SK-N-SH (cell line): ENCODE measurements at regions not wholly inside any gene's neighbourhood (a gene's known extent, or its start where the extent isn't known, plus 50 kb on each side); places are given as distances from the start of the nearest gene placed in this dataset.

Source experiments
- CTCF ChIA-PET: fragments of 300-600, 350-600 bp; formaldehyde crosslinking; extraction: SDS; loops from one replicate; lab custom pipeline; 2021; lab: Yijun Ruan, JAX
- POLR2A ChIA-PET: fragments of 350-600 bp; sonication (Branson Sonifier 250); formaldehyde crosslinking; extraction: SDS; loops from one replicate; lab custom pipeline; 2020; ENCODE audit warnings: antibody characterized with exemption, inconsistent platforms; lab: Yijun Ruan, JAX
- DNase-seq: peaks from one replicate; pipeline ENCODE4 v3.0.0; 2012
- H2AFZ ChIP-seq: fragments of 200-600 bp; sonication (generic); 2 replicates; pipeline ENCODE4 v1.8.1; 2016; ENCODE audit warnings: antibody characterized with exemption, mild to moderate bottlenecking, low read depth
- H3F3A ChIP-seq: fragments of 200-600 bp; sonication (generic); replicated peaks from 2 replicates; pipeline ENCODE3; 2016; ENCODE audit warnings: antibody characterized with exemption, mild to moderate bottlenecking; ENCODE audit not compliant: insufficient read depth
- H3K27ac ChIP-seq, 2 experiments: fragments of 200-500 bp in 1 of 2; fragments of 200-600 bp in 1 of 2; sonication (Bioruptor generic) in 1 of 2; sonication (generic), shearing (Covaris generic) in 1 of 2; 2 replicates each; pipeline versions ENCODE4 v1.5.1 to v1.6.1; 2014 to 2016; ENCODE audit warnings: low read depth in 2 of 2, inconsistent platforms in 1 of 2, low read length in 1 of 2, mild to moderate bottlenecking in 1 of 2, mixed read lengths in 1 of 2
- H3K27me3 ChIP-seq: fragments of 200-600 bp; sonication (generic), shearing (Covaris generic); 2 replicates; pipeline ENCODE4 v1.6.1; 2016; ENCODE audit warnings: mixed run types; ENCODE audit not compliant: insufficient read depth
- H3K36me3 ChIP-seq, 2 experiments: fragments of 200-500 bp in 1 of 2; fragments of 200-600 bp in 1 of 2; sonication (Bioruptor generic) in 1 of 2; sonication (generic) in 1 of 2; replicated peaks in 1 of 2; 2 replicates each; pipeline versions ENCODE3 to v1.5.1; 2014 to 2016; ENCODE audit warnings: low read length in 1 of 2, mild to moderate bottlenecking in 1 of 2; ENCODE audit not compliant: insufficient read depth in 2 of 2, control insufficient read depth in 1 of 2
- H3K4me1 ChIP-seq, 2 experiments: fragments of 200-500 bp in 1 of 2; fragments of 200-600 bp in 1 of 2; sonication (Bioruptor generic) in 1 of 2; sonication (generic), shearing (Covaris generic) in 1 of 2; 2 replicates each; pipeline versions ENCODE4 v1.5.1 to v1.6.1; 2014 to 2016; ENCODE audit warnings: low read depth in 1 of 2, low read length in 1 of 2, mixed run types in 1 of 2; ENCODE audit not compliant: insufficient read depth in 2 of 2, control insufficient read depth in 1 of 2
- H3K4me2 ChIP-seq: fragments of 200-600 bp; sonication (generic), shearing (Covaris generic); 2 replicates; pipeline ENCODE4 v1.6.1; 2017; ENCODE audit warnings: mixed run types
- H3K4me3 ChIP-seq, 2 experiments: fragments of 200-500 bp in 1 of 2; fragments of 200-600 bp in 1 of 2; sonication (Bioruptor generic) in 1 of 2; sonication (generic), shearing (Covaris generic) in 1 of 2; 2 replicates each; pipeline versions ENCODE4 v1.5.1 to v1.8.1; 2014 to 2016; ENCODE audit warnings: low read depth in 2 of 2, inconsistent platforms in 1 of 2, low read length in 1 of 2, mild to moderate bottlenecking in 1 of 2, mixed read lengths in 1 of 2, moderate library complexity in 1 of 2
- H3K79me2 ChIP-seq: fragments of 200-600 bp; sonication (generic); 2 replicates; pipeline ENCODE4 v1.8.1; 2017; ENCODE audit warnings: mild to moderate bottlenecking; ENCODE audit not compliant: insufficient read depth
- H3K9ac ChIP-seq: fragments of 200-600 bp; sonication (generic); 2 replicates; pipeline ENCODE4 v1.6.1; 2017; ENCODE audit warnings: mixed run types
- H3K9me2 ChIP-seq: fragments of 200-600 bp; sonication (generic); 2 replicates; pipeline ENCODE4 v1.6.1; 2017; ENCODE audit warnings: mixed run types
- H3K9me3 ChIP-seq: fragments of 200-600 bp; sonication (generic); 2 replicates; pipeline ENCODE4 v1.6.1; 2017; ENCODE audit warnings: mixed run types, mild to moderate bottlenecking, moderate library complexity
- H4K20me1 ChIP-seq: fragments of 200-600 bp; sonication (generic); 2 replicates; pipeline ENCODE4 v1.6.1; 2017; ENCODE audit warnings: mild to moderate bottlenecking, mixed run types; ENCODE audit not compliant: insufficient read depth
- CHD2 ChIP-seq: fragments of 150-350 bp; IDR thresholded peaks from 2 replicates; pipeline ENCODE4 v1.6.1; 2018; ENCODE audit warnings: low read length; ENCODE audit not compliant: partially characterized antibody
- CTCF ChIP-seq: fragments of 200-600 bp; sonication (generic); IDR thresholded peaks from 2 replicates; pipeline ENCODE4 v1.6.1; 2017; ENCODE audit warnings: antibody characterized with exemption, mild to moderate bottlenecking, moderate library complexity
- EP300 ChIP-seq, 2 experiments: IDR thresholded peaks; 2 replicates each; pipeline versions ENCODE4 v1.4.0 to v1.6.1; 2012; ENCODE audit warnings: borderline replicate concordance in 1 of 2, low read depth in 1 of 2, low read length in 1 of 2
- FOXM1 ChIP-seq: IDR thresholded peaks from 2 replicates; pipeline ENCODE4 v1.4.0; 2012; ENCODE audit warnings: low read depth, mild to moderate bottlenecking
- GATA2 ChIP-seq: sonication (generic); formaldehyde crosslinking; IDR thresholded peaks from 2 replicates; pipeline ENCODE4 v1.5.0; 2020; ENCODE audit warnings: mild to moderate bottlenecking, missing genetic modification reagents
- MEF2A ChIP-seq: IDR thresholded peaks from 2 replicates; pipeline ENCODE4 v1.4.0; 2012; ENCODE audit warnings: low read depth, borderline replicate concordance
- MXI1 ChIP-seq: IDR thresholded peaks from 2 replicates; pipeline ENCODE4 v1.6.1; 2012; ENCODE audit warnings: mild to moderate bottlenecking, low read depth, low read length, improper control_type of control experiment
- NRF1 ChIP-seq: IDR thresholded peaks from 2 replicates; pipeline ENCODE4 v1.6.1; 2012; ENCODE audit warnings: low read depth, mild to moderate bottlenecking, low read length
- POLR2AphosphoS5 ChIP-seq: IDR thresholded peaks from 2 replicates; pipeline ENCODE4 v1.6.1; 2012; ENCODE audit warnings: low read depth, low read length
- RAD21 ChIP-seq: IDR thresholded peaks from 2 replicates; pipeline ENCODE4 v1.6.1; 2012; ENCODE audit warnings: mild to moderate bottlenecking, low read length
- REST ChIP-seq: IDR thresholded peaks from 2 replicates; pipeline ENCODE4 v1.6.1; 2012; ENCODE audit warnings: mild to moderate bottlenecking, low read depth, low read length, moderate library complexity
- RFX5 ChIP-seq: IDR thresholded peaks from 2 replicates; pipeline ENCODE4 v1.6.1; 2012; ENCODE audit warnings: mild to moderate bottlenecking, improper control_type of control experiment, low read length
- SIN3A ChIP-seq: IDR thresholded peaks from 2 replicates; pipeline ENCODE4 v1.6.1; 2012; ENCODE audit warnings: low read depth, mild to moderate bottlenecking, low read length, moderate library complexity, borderline replicate concordance
- SMC3 ChIP-seq: IDR thresholded peaks from 2 replicates; pipeline ENCODE4 v1.6.1; 2012; ENCODE audit warnings: low read depth, low read length, improper control_type of control experiment
- TAF1 ChIP-seq: IDR thresholded peaks from 2 replicates; pipeline ENCODE4 v1.6.1; 2012; ENCODE audit warnings: low read depth, mild to moderate bottlenecking, low read length, moderate library complexity, borderline replicate concordance
- TCF12 ChIP-seq: IDR thresholded peaks from 2 replicates; pipeline ENCODE4 v1.4.0; 2012
- USF2 ChIP-seq: fragments of 150-350 bp; IDR thresholded peaks from 2 replicates; pipeline ENCODE4 v1.6.1; 2017; ENCODE audit warnings: antibody characterized with exemption, low read length, low read depth, borderline replicate concordance
- WGBS: methylation state at CpG from one replicate; pipeline ENCODE4 v1.1.6; 2017; ENCODE audit warnings: low lambda C conversion rate; 5-methylcytosine and 5-hydroxymethylcytosine counted together

- TF ChIP-seq SMC3 = no peak
- TF ChIP-seq GATA2 = no peak
- TF ChIP-seq POLR2AphosphoS5 = no peak
- no peak for TF ChIP-seq USF2
- TF ChIP-seq TAF1 = no peak
- TF ChIP-seq TCF12 = no peak
- TF ChIP-seq NRF1 = no peak
- TF ChIP-seq RFX5 = no peak
- TF ChIP-seq EP300 (IDR thresholded peaks at IDR 0.05; ENCODE audit: borderline replicate concordance in 1 of 2, low read depth in 1 of 2, low read length in 1 of 2) = no peak
- no peak for TF ChIP-seq SIN3A
- no peak for TF ChIP-seq MEF2A
- TF ChIP-seq RAD21 = no peak
- TF ChIP-seq CTCF = no peak
- TF ChIP-seq MXI1 = no peak
- TF ChIP-seq FOXM1 = no peak
- no peak for TF ChIP-seq REST
- TF ChIP-seq CHD2 = no peak
- no peaks in the 10 kb centered on the region for H3K27me3 ChIP-seq
- H3K9me2 ChIP-seq = no peaks in the 10 kb centered on the region
- no peak overlapping the region for H3K4me2 ChIP-seq
- H3K4me3 ChIP-seq = no peak overlapping the region
- no peak overlapping the region for H3K27ac ChIP-seq
- no peaks in the 10 kb centered on the region for H3F3A ChIP-seq
- 18% methylated on average over 4 of the region's 4 CpGs for WGBS
- H3K9ac ChIP-seq = no peak overlapping the region
- no peaks in the 10 kb centered on the region for H3K79me2 ChIP-seq
- H3K36me3 ChIP-seq = no peaks in the 10 kb centered on the region
- H2AFZ ChIP-seq = no peak overlapping the region
- H3K4me1 ChIP-seq = peaks cover 0 to 69% of the 10 kb centered on the region in 2 experiments; a peak in 1 of 4 replicates
- DNase-seq = no peak
- H3K9me3 ChIP-seq = no peaks in the 10 kb centered on the region
- ChIA-PET POLR2A (no interaction called here), CTCF (interaction anchor here (1.0 to 1.4 kb wide), 3 partner anchors 60 to 250 kb away, joined by 3 read pairs; no protein-coding TSS in a partner anchor)
- H4K20me1 ChIP-seq = no peaks in the 10 kb centered on the region
These were observed 220.5 kb downstream of the PTPRU start for GRCh38 chr1:29456685-29457435.
